Neural crest cell (in vitro differentiated cells): ENCODE measurements at regions not wholly inside any gene's neighbourhood (a gene's known extent, or its start where the extent isn't known, plus 50 kb on each side); places are given as distances from the start of the nearest gene placed in this dataset.
A peak's percentile ranks its signal among the peaks of the same experiment; 100 is the strongest.

ENCODE experiments used
- DNase-seq: peaks from one replicate; pipeline ENCODE4 v3.0.0; 2021; ENCODE audit warnings: low read depth, mixed read lengths, low spot score
- H3K27ac Mint-ChIP-seq: one replicate; pipeline ENCODE4 v1.8.0; 2021; ENCODE audit warnings: mild to moderate bottlenecking, mixed read lengths; ENCODE audit not compliant: unreplicated experiment
- H3K27me3 Mint-ChIP-seq: 2 replicates; pipeline ENCODE4 v1.8.0; 2021; ENCODE audit warnings: low read depth, mild to moderate bottlenecking, mixed read lengths
- H3K36me3 Mint-ChIP-seq: 2 replicates; pipeline ENCODE4 v1.8.0; 2021; ENCODE audit warnings: low read depth, mild to moderate bottlenecking, mixed read lengths
- H3K4me1 Mint-ChIP-seq: 2 replicates; pipeline ENCODE4 v1.8.0; 2021; ENCODE audit warnings: mixed read lengths
- H3K4me3 Mint-ChIP-seq: one replicate; pipeline ENCODE4 v1.8.0; 2021; ENCODE audit warnings: mild to moderate bottlenecking, mixed read lengths
- H3K9me3 Mint-ChIP-seq: 2 replicates; pipeline ENCODE4 v1.8.0; 2021; ENCODE audit warnings: mixed read lengths
- TF ChIP-seq, protein P1 (sequence below): fragments of 200-600 bp; sonication (generic); conservative IDR thresholded peaks from 2 replicates; pipeline ENCODE4 v1.5.0; 2021; ENCODE audit warnings: antibody characterized with exemption, mild to moderate bottlenecking

DNA sequence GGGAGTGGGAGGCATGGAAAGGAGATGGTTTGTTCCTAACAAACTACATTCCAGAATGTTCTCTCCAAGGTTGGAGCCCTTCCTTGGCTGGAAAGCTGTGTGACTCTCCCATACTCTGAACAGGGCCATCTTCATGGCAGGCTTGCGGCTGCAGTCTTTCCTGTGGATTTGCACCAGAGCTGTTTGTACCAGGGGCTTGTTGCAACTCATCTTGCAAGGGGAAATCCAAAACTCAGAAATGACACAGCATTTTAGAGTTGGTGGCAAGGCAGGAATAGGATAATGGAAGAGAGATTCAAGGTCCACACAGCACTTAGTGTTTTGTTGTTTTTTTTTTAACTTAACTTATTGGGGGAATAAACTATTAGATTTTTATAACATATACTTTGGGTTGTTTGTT is 73.7 kb upstream of the ZNF516 start:
- Mint-ChIP-seq H3K4me1 (peaks cover 28% of the 10 kb centered on the region), H3K9me3 (peaks cover 3% of the 10 kb centered on the region), H3K27me3 (no peaks in the 10 kb centered on the region), H3K4me3 (no peak overlapping the region), H3K27ac (no peak overlapping the region), H3K36me3 (peaks cover 2% of the 10 kb centered on the region)
- TF ChIP-seq, protein P1, sequence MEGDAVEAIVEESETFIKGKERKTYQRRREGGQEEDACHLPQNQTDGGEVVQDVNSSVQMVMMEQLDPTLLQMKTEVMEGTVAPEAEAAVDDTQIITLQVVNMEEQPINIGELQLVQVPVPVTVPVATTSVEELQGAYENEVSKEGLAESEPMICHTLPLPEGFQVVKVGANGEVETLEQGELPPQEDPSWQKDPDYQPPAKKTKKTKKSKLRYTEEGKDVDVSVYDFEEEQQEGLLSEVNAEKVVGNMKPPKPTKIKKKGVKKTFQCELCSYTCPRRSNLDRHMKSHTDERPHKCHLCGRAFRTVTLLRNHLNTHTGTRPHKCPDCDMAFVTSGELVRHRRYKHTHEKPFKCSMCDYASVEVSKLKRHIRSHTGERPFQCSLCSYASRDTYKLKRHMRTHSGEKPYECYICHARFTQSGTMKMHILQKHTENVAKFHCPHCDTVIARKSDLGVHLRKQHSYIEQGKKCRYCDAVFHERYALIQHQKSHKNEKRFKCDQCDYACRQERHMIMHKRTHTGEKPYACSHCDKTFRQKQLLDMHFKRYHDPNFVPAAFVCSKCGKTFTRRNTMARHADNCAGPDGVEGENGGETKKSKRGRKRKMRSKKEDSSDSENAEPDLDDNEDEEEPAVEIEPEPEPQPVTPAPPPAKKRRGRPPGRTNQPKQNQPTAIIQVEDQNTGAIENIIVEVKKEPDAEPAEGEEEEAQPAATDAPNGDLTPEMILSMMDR: no peak
- no peak for DNase-seq

DNA sequence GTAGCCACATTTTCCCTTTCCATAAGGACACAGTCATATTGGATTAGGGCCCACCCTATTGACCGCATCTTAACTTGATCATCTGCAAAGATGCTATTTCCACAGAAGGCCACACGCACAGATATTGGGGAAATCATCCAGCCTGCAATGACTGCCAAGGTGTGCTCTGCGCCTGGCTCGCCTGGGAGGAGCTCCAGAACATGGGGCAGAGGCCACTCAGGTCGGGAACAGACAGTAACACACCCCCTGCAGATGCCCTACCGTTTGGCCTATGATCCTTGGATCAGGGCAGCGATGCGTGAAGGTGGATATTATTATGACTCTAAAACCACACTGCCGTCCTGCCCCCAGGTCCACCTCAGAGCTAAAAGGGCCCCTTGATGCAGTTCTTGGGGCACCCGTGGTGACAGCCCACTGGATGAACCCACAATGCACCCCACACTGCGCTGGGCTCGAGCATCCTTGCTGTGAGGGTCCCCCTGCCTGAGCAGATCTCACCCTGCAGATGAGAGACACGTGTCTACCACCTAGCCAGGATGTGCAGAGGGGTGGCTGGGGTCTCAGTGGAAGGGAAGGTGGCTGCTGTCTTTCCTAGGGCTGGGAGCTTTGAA is 72.9 kb upstream of the ZNF516 start:
- peaks cover 3% of the 10 kb centered on the region for H3K9me3 Mint-ChIP-seq
- no peak for DNase-seq
- no peak overlapping the region for H3K27ac Mint-ChIP-seq
- no peaks in the 10 kb centered on the region for H3K27me3 Mint-ChIP-seq
- peaks cover 2% of the 10 kb centered on the region for H3K36me3 Mint-ChIP-seq
- H3K4me1 Mint-ChIP-seq: peaks cover 27% of the 10 kb centered on the region
- TF ChIP-seq, protein P1: no peak
- H3K4me3 Mint-ChIP-seq: no peak overlapping the region

DNA sequence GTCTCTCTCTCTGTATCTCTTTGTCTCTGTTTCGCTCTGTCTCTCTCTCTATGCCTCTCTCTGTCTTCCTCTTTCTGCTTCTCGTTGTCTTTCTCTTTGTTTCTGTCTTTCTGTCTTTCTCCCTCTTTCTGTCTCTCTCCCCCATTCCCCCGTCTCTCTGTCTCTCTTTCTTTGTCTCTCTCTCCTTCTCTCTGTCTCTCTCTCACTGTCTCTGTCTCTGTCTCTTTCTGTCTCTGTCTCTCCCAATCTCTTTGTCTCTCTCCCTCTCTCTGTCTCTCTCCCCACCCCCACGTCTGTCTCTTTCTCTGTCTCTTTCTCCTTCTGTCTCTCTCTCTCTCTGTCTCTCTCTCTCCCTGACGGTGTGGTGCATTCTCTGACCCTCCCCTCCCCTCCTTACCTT is 71.9 kb upstream of the ZNF516 start:
- TF ChIP-seq, protein P1: no peak
- Mint-ChIP-seq H3K9me3 (peaks cover 3% of the 10 kb centered on the region), H3K4me3 (no peak overlapping the region), H3K4me1 (peaks cover 21% of the 10 kb centered on the region), H3K27ac (no peak overlapping the region), H3K36me3 (no peaks in the 10 kb centered on the region), H3K27me3 (no peaks in the 10 kb centered on the region)
- no peak for DNase-seq

DNA sequence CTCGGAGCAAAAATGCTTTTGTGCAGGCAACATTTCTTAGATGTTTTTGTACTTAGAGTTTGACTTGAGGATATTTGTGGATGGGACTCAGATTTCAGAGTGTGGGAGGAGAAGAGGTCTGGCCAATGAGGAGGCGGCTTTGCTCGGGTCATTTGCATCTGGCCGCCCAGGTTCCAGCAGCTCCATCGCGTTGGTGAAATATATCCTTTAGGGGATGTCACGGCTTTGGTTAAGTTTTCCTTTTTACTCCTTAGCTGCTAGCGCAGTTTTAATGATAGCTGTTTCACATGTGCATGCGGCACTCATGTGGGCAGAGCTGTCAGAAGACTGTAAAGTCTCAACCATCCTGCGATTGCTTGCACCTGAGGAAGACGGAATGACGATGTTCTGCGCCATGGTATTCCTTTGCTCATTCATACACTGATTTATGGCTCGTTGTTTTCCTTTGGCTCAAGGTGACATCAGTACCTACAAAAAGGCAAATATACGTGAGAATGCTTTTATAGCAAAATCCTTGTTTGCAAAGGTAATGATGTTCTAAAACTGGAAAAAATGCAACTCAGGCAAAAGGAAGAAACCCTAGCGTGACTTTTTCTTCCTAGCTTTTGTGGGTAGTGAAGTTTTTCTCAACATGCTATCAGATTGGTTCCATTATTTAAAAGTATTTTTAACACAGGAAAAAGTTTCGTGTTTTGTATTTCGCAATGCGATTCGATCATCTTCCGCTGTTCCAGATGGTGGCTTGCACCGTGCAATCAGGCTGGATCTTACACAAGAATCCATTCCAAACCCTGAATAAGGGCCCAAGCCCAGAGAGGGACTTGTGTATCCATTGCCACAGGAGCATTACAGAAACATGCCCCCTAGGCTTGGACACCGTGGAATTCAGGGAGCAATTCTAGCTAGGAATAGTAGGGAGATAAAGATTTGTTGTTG is 70.5 kb upstream of the ZNF516 start:
- TF ChIP-seq, protein P1: no peak
- peak overlapping the region; percentile 54 for H3K4me3 Mint-ChIP-seq
- H3K36me3 Mint-ChIP-seq: no peaks in the 10 kb centered on the region
- peaks cover 21% of the 10 kb centered on the region for H3K4me1 Mint-ChIP-seq
- H3K9me3 Mint-ChIP-seq: peaks cover 3% of the 10 kb centered on the region
- DNase-seq: peak; percentile 44
- peak overlapping the region; percentile 46 for H3K27ac Mint-ChIP-seq
- no peaks in the 10 kb centered on the region for H3K27me3 Mint-ChIP-seq

DNA sequence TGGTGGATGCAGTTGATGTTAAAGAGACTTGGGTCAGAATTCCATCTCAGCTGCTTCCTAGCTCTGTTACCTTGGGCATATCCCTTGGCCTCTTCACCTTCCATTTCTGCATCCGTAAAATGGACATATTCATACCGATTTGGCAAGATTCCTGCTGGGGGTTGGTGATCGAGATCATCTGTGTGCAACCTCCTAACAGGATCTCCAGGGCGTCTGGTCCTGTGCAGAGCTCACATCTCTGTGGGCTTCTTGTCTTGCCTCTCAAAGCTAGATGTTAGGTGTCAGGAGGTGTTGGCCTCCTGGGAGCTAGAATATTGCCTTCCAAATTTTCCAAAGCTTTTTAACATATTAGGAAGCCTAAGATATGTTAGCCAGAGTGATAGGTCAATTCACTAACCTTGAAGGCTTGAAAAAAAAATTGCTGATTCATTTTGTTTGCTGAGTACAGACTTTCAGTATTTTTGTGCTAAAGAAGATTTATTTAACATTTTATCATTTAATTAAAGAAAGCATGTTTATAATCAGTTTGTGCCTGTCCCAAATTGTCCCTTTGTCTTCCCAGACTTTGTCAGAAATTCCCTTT is 69.7 kb upstream of the ZNF516 start:
- TF ChIP-seq, protein P1: no peak
- Mint-ChIP-seq H3K4me1 (peaks cover 21% of the 10 kb centered on the region), H3K4me3 (peak overlapping the region; percentile 54), H3K27me3 (no peaks in the 10 kb centered on the region), H3K9me3 (peaks cover 3% of the 10 kb centered on the region), H3K36me3 (no peaks in the 10 kb centered on the region), H3K27ac (peak overlapping the region; percentile 65)
- DNase-seq: no peak
